AG09309 (cell line): ENCODE measurements at regions not wholly inside any gene's neighbourhood (a gene's known extent, or its start where the extent isn't known, plus 50 kb on each side); places are given as distances from the start of the nearest gene placed in this dataset.
"Not testable (repeated sequence)": the region's sequence is repeated elsewhere in the genome, so short reads cannot be mapped to it uniquely, and the experiment has no call there.

Source experiments
- DNase-seq: peaks from one replicate; pipeline ENCODE4 v3.0.0-alpha.2; 2010; ENCODE audit warnings: low read depth
- H3K4me3 ChIP-seq: 2 replicates; pipeline ENCODE4 v1.5.1; 2011; ENCODE audit warnings: mild to moderate bottlenecking, low read depth, low read length, moderate library complexity; ENCODE audit not compliant: control insufficient read depth
- TF ChIP-seq, protein P1 (sequence below): IDR thresholded peaks from 2 replicates; pipeline ENCODE4 v1.5.1; 2011; ENCODE audit warnings: mild to moderate bottlenecking, low read depth, low read length, inconsistent platforms; ENCODE audit not compliant: insufficient read depth, control insufficient read depth; ENCODE audit errors: missing control alignments

DNA sequence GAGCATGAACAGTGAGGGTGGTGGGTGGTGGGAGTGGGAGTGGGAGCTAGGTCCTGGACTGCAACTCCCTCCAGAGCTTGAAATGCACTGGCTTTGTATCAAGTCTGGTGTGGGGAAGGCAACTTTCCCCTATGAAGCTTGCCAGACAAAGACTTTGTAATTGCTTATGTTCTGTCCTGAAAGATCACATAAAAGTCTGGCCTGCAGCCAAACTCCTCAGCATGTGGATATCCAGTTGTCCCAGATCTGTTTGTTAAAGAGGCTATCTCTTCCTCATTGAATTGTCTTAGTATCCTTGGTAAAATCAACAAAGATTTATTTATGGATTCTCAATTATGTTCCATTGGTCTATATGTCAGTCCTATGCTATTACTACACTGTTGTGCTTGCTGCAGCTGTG, 607.9 kb downstream of the GLUD2 start:
- TF ChIP-seq, protein P1, sequence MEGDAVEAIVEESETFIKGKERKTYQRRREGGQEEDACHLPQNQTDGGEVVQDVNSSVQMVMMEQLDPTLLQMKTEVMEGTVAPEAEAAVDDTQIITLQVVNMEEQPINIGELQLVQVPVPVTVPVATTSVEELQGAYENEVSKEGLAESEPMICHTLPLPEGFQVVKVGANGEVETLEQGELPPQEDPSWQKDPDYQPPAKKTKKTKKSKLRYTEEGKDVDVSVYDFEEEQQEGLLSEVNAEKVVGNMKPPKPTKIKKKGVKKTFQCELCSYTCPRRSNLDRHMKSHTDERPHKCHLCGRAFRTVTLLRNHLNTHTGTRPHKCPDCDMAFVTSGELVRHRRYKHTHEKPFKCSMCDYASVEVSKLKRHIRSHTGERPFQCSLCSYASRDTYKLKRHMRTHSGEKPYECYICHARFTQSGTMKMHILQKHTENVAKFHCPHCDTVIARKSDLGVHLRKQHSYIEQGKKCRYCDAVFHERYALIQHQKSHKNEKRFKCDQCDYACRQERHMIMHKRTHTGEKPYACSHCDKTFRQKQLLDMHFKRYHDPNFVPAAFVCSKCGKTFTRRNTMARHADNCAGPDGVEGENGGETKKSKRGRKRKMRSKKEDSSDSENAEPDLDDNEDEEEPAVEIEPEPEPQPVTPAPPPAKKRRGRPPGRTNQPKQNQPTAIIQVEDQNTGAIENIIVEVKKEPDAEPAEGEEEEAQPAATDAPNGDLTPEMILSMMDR: no peak
- no peak for DNase-seq
- no peak overlapping the region for H3K4me3 ChIP-seq

DNA sequence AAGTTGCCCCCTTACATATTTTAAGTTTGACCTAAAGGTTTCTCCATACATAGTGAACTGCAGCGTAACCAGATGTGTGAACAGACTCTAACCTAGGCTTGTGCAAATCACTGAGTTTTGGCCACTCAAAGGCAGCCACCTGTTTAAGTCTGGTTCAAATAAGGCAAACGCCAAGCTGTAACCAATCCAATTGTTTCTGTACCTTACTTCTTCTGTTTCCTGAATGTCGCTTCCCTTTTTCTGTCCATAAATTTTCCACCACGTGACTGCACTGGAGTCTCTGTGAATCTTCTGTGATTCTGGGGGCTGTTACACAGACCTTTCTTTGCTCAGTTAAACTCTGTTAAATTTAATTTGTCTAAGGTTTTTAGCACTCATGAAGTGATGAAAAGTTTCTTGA, 618.8 kb downstream of the GLUD2 start:
- no peak for DNase-seq
- H3K4me3 ChIP-seq: no peak overlapping the region
- TF ChIP-seq, protein P1: no peak

DNA sequence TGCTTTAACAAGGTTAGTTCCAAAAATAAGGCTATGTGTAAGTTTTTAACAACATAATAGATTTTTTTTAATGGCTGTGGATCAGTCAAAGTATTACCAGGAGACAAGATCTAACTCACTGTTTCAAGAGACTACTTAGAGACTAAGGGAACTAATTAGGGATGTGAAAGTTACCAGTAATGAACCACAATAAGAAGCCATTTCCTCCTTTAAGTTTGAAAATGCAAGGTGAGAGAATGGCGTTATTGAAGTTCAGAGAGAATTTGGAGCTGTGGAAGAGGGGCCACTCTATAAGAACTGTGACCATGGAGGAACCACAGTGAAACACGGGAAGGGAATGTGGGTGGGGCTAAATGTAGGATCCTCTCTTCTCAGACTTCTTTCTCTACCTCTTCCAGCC, 624.2 kb downstream of the GLUD2 start:
- no peak overlapping the region for H3K4me3 ChIP-seq
- TF ChIP-seq, protein P1: no peak
- DNase-seq: no peak

DNA sequence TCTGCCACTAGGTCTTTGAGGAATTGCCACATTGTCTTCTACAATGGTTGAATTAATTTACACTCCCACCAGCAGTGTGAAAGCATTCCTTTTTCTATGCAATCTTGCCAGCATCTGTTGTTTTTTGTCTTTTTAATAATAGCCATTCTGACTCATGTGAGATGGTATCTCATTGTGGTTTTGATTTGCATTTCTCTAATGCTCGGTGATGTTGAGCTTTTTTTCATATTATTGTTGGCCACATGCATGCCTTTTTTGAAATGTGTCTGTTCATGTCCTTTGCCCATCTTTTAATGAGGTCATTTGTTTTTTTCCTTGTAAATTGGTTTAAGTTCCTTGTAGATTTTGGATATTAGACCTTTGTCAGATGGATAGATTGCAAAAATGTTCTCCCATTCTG, 661.8 kb downstream of the GLUD2 start:
- H3K4me3 ChIP-seq, DNase-seq: not testable (repeated sequence)

DNA sequence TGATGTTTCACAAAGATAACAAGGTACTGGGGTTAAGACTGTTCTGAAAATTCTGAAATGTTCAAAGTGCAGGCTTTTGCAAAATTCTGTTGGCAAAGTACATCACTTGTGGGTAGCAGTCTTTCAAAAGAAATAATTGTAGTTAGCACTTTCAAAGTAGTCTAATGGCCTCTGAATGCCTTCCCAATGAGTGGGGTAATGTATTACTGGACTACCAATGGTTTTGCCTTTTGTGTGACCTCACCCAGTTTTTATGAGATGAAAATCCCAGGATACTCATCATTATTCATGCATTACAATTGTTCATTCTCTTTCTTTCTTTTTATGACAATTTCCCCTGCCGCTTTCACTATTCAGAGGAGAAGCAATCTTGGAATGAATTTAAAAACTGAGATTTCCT, 686.1 kb downstream of the GLUD2 start:
- H3K4me3 ChIP-seq: no peak overlapping the region
- DNase-seq: peak; percentile 14
- TF ChIP-seq, protein P1: no peak

DNA sequence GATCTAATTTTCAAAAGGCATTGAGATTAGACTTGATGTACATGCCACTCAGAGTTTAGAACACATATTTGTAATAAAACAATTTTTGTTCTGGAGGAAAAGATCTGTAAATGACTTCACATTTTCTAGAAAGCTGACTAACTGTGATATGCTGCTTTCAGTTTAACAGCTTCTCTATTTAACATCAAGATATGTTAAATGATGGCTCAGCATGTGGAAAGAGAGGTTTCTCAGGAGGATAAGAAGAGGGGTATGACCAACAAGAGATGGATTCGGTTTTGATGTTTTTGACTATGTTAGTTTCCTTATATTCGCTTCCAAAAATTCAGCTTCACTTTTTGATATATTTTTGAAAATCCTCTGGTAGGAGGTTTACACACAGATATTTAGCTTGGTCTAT, 698.7 kb downstream of the GLUD2 start:
- no peak overlapping the region for H3K4me3 ChIP-seq
- TF ChIP-seq, protein P1: no peak
- DNase-seq: no peak

DNA sequence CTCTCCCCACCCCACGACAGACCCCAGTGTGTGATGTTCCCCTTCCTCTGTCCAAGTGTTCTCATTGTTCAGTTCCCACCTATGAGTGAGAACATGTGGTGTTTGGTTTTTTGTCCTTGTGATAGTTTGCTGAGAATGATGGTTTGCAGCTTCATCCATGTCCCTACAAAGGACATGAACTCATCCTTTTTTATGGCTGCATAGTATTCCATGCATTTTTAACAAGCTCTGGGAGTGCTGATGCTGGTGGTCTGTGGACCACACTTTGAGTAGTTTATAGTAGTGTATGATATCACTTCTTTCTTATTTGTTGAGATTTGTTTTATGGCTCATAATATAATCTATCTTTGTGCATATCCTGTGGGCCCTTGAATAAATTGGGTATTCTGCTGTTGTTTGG, 706.2 kb downstream of the GLUD2 start:
- DNase-seq, H3K4me3 ChIP-seq: not testable (repeated sequence)

DNA sequence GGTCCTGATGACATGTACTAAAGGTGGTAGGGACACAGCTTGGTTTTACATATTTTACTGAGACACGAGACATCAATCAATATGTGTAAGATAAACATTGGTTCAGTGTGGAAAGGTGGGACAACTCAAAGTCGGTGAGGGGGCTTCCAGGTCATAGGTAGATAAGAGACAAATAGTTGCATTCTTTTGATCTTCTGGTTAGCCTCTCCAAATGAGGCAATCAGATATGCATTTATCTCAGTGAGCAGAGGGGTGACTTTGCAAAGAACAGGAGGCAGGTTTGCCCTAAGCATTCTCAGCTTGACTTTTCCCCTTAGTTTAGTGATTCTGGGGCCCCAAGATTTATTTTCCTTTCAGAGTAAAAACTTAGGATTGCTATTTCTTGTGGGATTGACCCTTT, 706.9 kb downstream of the GLUD2 start:
- TF ChIP-seq, protein P1: no peak
- H3K4me3 ChIP-seq: no peak overlapping the region
- no peak for DNase-seq
